ENCODE measurements at regions not wholly inside any gene's neighbourhood (a gene's known extent, or its start where the extent isn't known, plus 50 kb on each side); places are given as distances from the start of the nearest gene placed in this dataset.
A peak's percentile ranks its signal among the peaks of the same experiment; 100 is the strongest.

DNA sequence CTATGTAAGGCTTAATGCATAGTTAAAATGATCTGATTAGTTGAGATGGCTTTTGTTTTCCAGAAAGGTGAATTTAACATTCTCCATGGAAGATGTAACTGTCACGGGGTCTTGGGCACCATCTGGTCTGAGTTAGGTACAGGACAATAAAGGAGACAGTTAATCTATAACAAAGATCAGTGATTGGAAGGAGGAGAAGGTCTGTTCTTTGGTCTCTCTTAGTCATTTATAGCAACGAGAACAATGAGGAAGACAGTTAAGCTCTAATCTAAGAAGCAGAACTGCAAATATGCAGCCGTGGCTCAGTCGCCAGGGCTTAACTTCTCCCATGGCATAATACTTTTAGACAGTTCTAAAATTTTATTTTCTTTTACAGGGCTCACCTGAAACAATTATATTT is 405.5 kb upstream of the SULF2 start:
- Histone ChIP-seq H3K4me2 (ENCODE audit: insufficient read depth, low read length) (no peak overlapping the region), H2AFZ (ENCODE audit: low read depth, low read length) (no peak overlapping the region), H3K27me3 (ENCODE audit: insufficient read depth, low read length, poor library complexity) (no peaks in the 10 kb centered on the region), H4K20me1 (ENCODE audit: insufficient read depth, low read length) (no peaks in the 10 kb centered on the region), H3K27ac (ENCODE audit: low read length) (no peak overlapping the region), H3K4me3 (ENCODE audit: low read depth in 1 of 2, low read length in 2 of 2) (no peak overlapping the region), H3K79me2 (ENCODE audit: insufficient read depth, low read length) (no peaks in the 10 kb centered on the region), H3K4me1 (ENCODE audit: insufficient read depth, low read length) (no peaks in the 10 kb centered on the region), H3K36me3 (ENCODE audit: insufficient read depth, low read length) (no peaks in the 10 kb centered on the region), H3K9ac (ENCODE audit: low read depth, low read length) (no peak overlapping the region), H3K9me3 (ENCODE audit: insufficient read depth, low read length, severe bottlenecking) (no peaks in the 10 kb centered on the region)
- DNase-seq (no peak), ATAC-seq (ENCODE audit: insufficient read depth, low read depth) (no peak)
- TF ChIP-seq, protein P1, sequence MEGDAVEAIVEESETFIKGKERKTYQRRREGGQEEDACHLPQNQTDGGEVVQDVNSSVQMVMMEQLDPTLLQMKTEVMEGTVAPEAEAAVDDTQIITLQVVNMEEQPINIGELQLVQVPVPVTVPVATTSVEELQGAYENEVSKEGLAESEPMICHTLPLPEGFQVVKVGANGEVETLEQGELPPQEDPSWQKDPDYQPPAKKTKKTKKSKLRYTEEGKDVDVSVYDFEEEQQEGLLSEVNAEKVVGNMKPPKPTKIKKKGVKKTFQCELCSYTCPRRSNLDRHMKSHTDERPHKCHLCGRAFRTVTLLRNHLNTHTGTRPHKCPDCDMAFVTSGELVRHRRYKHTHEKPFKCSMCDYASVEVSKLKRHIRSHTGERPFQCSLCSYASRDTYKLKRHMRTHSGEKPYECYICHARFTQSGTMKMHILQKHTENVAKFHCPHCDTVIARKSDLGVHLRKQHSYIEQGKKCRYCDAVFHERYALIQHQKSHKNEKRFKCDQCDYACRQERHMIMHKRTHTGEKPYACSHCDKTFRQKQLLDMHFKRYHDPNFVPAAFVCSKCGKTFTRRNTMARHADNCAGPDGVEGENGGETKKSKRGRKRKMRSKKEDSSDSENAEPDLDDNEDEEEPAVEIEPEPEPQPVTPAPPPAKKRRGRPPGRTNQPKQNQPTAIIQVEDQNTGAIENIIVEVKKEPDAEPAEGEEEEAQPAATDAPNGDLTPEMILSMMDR (IDR thresholded peaks at IDR 0.05; ENCODE audit: borderline replicate concordance, extremely low read depth, low read length, poor library complexity, severe bottlenecking) = no peak
- no peak for TF ChIP-seq EZH2 (IDR thresholded peaks at IDR 0.05; ENCODE audit: borderline replicate concordance, low read depth, low read length, severe bottlenecking)

DNA sequence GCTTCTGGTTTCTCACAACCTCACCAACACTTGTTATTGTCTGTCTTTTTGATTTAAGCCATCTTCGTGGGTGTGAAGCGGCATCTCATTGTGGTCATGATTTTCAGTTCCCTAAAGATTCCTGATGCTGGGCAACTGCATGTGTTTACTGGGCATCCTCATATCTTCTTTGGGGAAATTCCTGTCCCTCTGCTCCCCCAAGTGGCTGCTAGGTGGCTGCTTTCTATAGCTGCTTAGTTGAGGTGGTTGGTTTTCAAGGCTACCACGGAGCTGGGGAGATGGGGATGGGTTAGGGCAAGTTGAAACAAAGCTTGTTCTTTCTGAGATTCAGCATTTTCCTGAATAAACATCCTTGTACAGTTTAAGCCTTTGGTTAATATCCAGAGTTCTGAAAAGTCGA is 403.9 kb upstream of the SULF2 start:
- Histone ChIP-seq H3K36me3 (ENCODE audit: insufficient read depth, low read length) (no peaks in the 10 kb centered on the region), H3K4me3 (ENCODE audit: low read depth in 1 of 2, low read length in 2 of 2) (no peak overlapping the region), H3K9ac (ENCODE audit: low read depth, low read length) (no peak overlapping the region), H2AFZ (ENCODE audit: low read depth, low read length) (no peak overlapping the region), H3K4me2 (ENCODE audit: insufficient read depth, low read length) (no peak overlapping the region), H3K79me2 (ENCODE audit: insufficient read depth, low read length) (no peaks in the 10 kb centered on the region), H3K27ac (ENCODE audit: low read length) (no peak overlapping the region), H3K27me3 (ENCODE audit: insufficient read depth, low read length, poor library complexity) (no peaks in the 10 kb centered on the region), H3K9me3 (ENCODE audit: insufficient read depth, low read length, severe bottlenecking) (no peaks in the 10 kb centered on the region), H3K4me1 (ENCODE audit: insufficient read depth, low read length) (no peaks in the 10 kb centered on the region), H4K20me1 (ENCODE audit: insufficient read depth, low read length) (no peaks in the 10 kb centered on the region)
- no peak for TF ChIP-seq EZH2 (IDR thresholded peaks at IDR 0.05; ENCODE audit: borderline replicate concordance, low read depth, low read length, severe bottlenecking)
- TF ChIP-seq, protein P1 (IDR thresholded peaks at IDR 0.05; ENCODE audit: borderline replicate concordance, extremely low read depth, low read length, poor library complexity, severe bottlenecking) = peak; percentile 60
- ATAC-seq (ENCODE audit: insufficient read depth, low read depth) = peak; percentile 35; the same call in 1 of the 3 replicates
- DNase-seq = peak; percentile 12

DNA sequence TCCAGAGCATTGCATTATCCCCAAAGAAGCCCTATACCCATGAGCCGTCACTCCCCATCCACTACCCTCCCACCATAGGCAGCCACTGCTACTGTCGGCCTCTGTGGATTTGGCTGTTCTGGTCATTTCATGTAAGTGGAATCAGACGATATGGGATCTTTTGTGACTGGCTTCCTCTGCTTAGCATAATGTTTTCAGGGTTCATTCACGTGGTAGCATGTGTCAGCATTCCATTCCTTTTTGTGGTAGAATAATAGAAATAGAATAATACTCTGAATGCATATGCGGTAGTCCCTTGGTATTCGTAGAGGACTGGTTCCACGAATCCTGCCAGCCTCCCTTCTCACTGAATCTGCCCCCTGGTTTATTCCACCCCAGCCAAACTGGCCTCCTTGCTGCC is 402.6 kb upstream of the SULF2 start:
- H3K27me3 ChIP-seq (ENCODE audit: insufficient read depth, low read length, poor library complexity) = no peaks in the 10 kb centered on the region
- no peak overlapping the region for H2AFZ ChIP-seq (ENCODE audit: low read depth, low read length)
- H3K4me3 ChIP-seq (ENCODE audit: low read depth in 1 of 2, low read length in 2 of 2) = no peak overlapping the region
- H3K4me2 ChIP-seq (ENCODE audit: insufficient read depth, low read length) = no peak overlapping the region
- no peaks in the 10 kb centered on the region for H3K4me1 ChIP-seq (ENCODE audit: insufficient read depth, low read length)
- DNase-seq = no peak
- H3K27ac ChIP-seq (ENCODE audit: low read length) = no peak overlapping the region
- H3K36me3 ChIP-seq (ENCODE audit: insufficient read depth, low read length) = no peaks in the 10 kb centered on the region
- no peaks in the 10 kb centered on the region for H4K20me1 ChIP-seq (ENCODE audit: insufficient read depth, low read length)
- no peak for TF ChIP-seq EZH2 (IDR thresholded peaks at IDR 0.05; ENCODE audit: borderline replicate concordance, low read depth, low read length, severe bottlenecking)
- TF ChIP-seq, protein P1 (IDR thresholded peaks at IDR 0.05; ENCODE audit: borderline replicate concordance, extremely low read depth, low read length, poor library complexity, severe bottlenecking) = no peak
- H3K79me2 ChIP-seq (ENCODE audit: insufficient read depth, low read length) = no peaks in the 10 kb centered on the region
- no peak for ATAC-seq (ENCODE audit: insufficient read depth, low read depth)
- H3K9me3 ChIP-seq (ENCODE audit: insufficient read depth, low read length, severe bottlenecking) = no peaks in the 10 kb centered on the region
- H3K9ac ChIP-seq (ENCODE audit: low read depth, low read length) = no peak overlapping the region

DNA sequence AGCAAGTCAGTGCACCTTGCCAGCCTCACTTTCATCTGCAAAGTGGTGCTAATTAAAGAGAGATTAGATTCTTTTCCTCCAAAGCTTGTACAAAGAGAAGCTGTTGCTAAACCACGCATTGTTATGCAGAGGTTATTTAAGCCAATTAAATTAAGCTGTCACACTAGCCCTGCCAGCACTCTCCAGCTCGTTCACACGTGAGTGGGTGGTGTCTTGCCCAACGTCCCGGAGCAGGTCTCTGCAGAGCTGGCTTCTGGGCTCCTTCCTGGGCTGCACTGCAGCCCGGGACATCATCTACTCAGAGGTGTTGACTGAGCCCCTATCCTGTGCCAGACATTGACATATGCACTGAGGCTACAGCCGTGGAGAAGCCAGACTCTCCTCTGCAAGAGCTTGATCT is 401.6 kb upstream of the SULF2 start:
- H3K4me1 ChIP-seq (ENCODE audit: insufficient read depth, low read length) = no peaks in the 10 kb centered on the region
- no peaks in the 10 kb centered on the region for H3K27me3 ChIP-seq (ENCODE audit: insufficient read depth, low read length, poor library complexity)
- no peak overlapping the region for H3K9ac ChIP-seq (ENCODE audit: low read depth, low read length)
- H4K20me1 ChIP-seq (ENCODE audit: insufficient read depth, low read length) = no peaks in the 10 kb centered on the region
- H3K4me2 ChIP-seq (ENCODE audit: insufficient read depth, low read length) = no peak overlapping the region
- H3K79me2 ChIP-seq (ENCODE audit: insufficient read depth, low read length) = no peaks in the 10 kb centered on the region
- DNase-seq (no peak), ATAC-seq (ENCODE audit: insufficient read depth, low read depth) (no peak)
- H2AFZ ChIP-seq (ENCODE audit: low read depth, low read length) = no peak overlapping the region
- H3K9me3 ChIP-seq (ENCODE audit: insufficient read depth, low read length, severe bottlenecking) = no peaks in the 10 kb centered on the region
- no peak overlapping the region for H3K4me3 ChIP-seq (ENCODE audit: low read depth in 1 of 2, low read length in 2 of 2)
- TF ChIP-seq, protein P1 (IDR thresholded peaks at IDR 0.05; ENCODE audit: borderline replicate concordance, extremely low read depth, low read length, poor library complexity, severe bottlenecking) = no peak
- no peak for TF ChIP-seq EZH2 (IDR thresholded peaks at IDR 0.05; ENCODE audit: borderline replicate concordance, low read depth, low read length, severe bottlenecking)
- no peak overlapping the region for H3K27ac ChIP-seq (ENCODE audit: low read length)
- H3K36me3 ChIP-seq (ENCODE audit: insufficient read depth, low read length) = no peaks in the 10 kb centered on the region
